GM19238 (cell line): ENCODE measurements at regions not wholly inside any gene's neighbourhood (a gene's known extent, or its start where the extent isn't known, plus 50 kb on each side); places are given as distances from the start of the nearest gene placed in this dataset.

Experiments
- DNase-seq: peaks from one replicate; pipeline ENCODE4 v3.0.0; 2011; ENCODE audit warnings: low spot score; ENCODE audit not compliant: insufficient read length

GRCh38 chr1:208631506-208631905 lies 387.3 kb upstream of the PLXNA2 start:
- DNase-seq: no peak

GRCh38 chr1:208634346-208635140 lies 390.4 kb upstream of the PLXNA2 start:
- DNase-seq: no peak

- no peak for DNase-seq
These were observed 393.0 kb upstream of the PLXNA2 start for GRCh38 chr1:208637181-208637580.

- DNase-seq: no peak
These were observed 395.2 kb upstream of the PLXNA2 start for GRCh38 chr1:208639382-208639781.

GRCh38 chr1:208640295-208640694 lies 396.1 kb upstream of the PLXNA2 start:
- no peak for DNase-seq

GRCh38 chr1:208641579-208642280 lies 397.5 kb upstream of the PLXNA2 start:
- DNase-seq: no peak

- DNase-seq: no peak
These were observed 398.9 kb upstream of the PLXNA2 start for GRCh38 chr1:208643005-208643597.

GRCh38 chr1:208644401-208645160 lies 400.4 kb upstream of the PLXNA2 start:
- DNase-seq: no peak

GRCh38 chr1:208646431-208646830 lies 402.2 kb upstream of the PLXNA2 start:
- DNase-seq: no peak

- DNase-seq: no peak
These were observed 404.0 kb upstream of the PLXNA2 start for GRCh38 chr1:208648146-208648545.

GRCh38 chr1:208652296-208653160 lies 408.3 kb upstream of the PLXNA2 start:
- DNase-seq: peak; percentile 16

GRCh38 chr1:208653426-208653825 lies 409.2 kb upstream of the PLXNA2 start:
- no peak for DNase-seq

- no peak for DNase-seq
These were observed 410.1 kb upstream of the PLXNA2 start for GRCh38 chr1:208654241-208654640.

- no peak for DNase-seq
These were observed 421.8 kb upstream of the PLXNA2 start for GRCh38 chr1:208665936-208666335.

- no peak for DNase-seq
These were observed 424.8 kb upstream of the PLXNA2 start for GRCh38 chr1:208668991-208669390.

- DNase-seq: no peak
These were observed 426.6 kb upstream of the PLXNA2 start for GRCh38 chr1:208670778-208671177.

GRCh38 chr1:208681878-208682663 lies 437.9 kb upstream of the PLXNA2 start:
- DNase-seq: no peak

GRCh38 chr1:208682664-208683013 lies 438.5 kb upstream of the PLXNA2 start:
- DNase-seq: no peak

GRCh38 chr1:208683141-208683540 lies 439.0 kb upstream of the PLXNA2 start:
- DNase-seq: no peak

- no peak for DNase-seq
These were observed 440.0 kb upstream of the PLXNA2 start for GRCh38 chr1:208684192-208684591.
